ENCODE measurements at regions not wholly inside any gene's neighbourhood (a gene's known extent, or its start where the extent isn't known, plus 50 kb on each side); places are given as distances from the start of the nearest gene placed in this dataset.

GRCh38 chr2:4673025-4673489 lies 969.7 kb downstream of the DCDC2C start:
- TF ChIP-seq CTCF (IDR thresholded peaks at IDR 0.05) (no peak), POLR2AphosphoS5 (IDR thresholded peaks at IDR 0.05) (no peak), POLR2A (IDR thresholded peaks at IDR 0.05) (no peak)

Measured in breast epithelium (tissue), 3 donors.